SK-N-SH (cell line): ENCODE measurements at regions not wholly inside any gene's neighbourhood (a gene's known extent, or its start where the extent isn't known, plus 50 kb on each side); places are given as distances from the start of the nearest gene placed in this dataset.

Source experiments
- CTCF ChIA-PET: fragments of 300-600, 350-600 bp; formaldehyde crosslinking; extraction: SDS; loops from one replicate; lab custom pipeline; 2021; lab: Yijun Ruan, JAX
- POLR2A ChIA-PET: fragments of 350-600 bp; sonication (Branson Sonifier 250); formaldehyde crosslinking; extraction: SDS; loops from one replicate; lab custom pipeline; 2020; ENCODE audit warnings: antibody characterized with exemption, inconsistent platforms; lab: Yijun Ruan, JAX
- DNase-seq: peaks from one replicate; pipeline ENCODE4 v3.0.0; 2012
- H2AFZ ChIP-seq: fragments of 200-600 bp; sonication (generic); 2 replicates; pipeline ENCODE4 v1.8.1; 2016; ENCODE audit warnings: antibody characterized with exemption, mild to moderate bottlenecking, low read depth
- H3F3A ChIP-seq: fragments of 200-600 bp; sonication (generic); replicated peaks from 2 replicates; pipeline ENCODE3; 2016; ENCODE audit warnings: antibody characterized with exemption, mild to moderate bottlenecking; ENCODE audit not compliant: insufficient read depth
- H3K27ac ChIP-seq, 2 experiments: fragments of 200-500 bp in 1 of 2; fragments of 200-600 bp in 1 of 2; sonication (Bioruptor generic) in 1 of 2; sonication (generic), shearing (Covaris generic) in 1 of 2; 2 replicates each; pipeline versions ENCODE4 v1.5.1 to v1.6.1; 2014 to 2016; ENCODE audit warnings: low read depth in 2 of 2, inconsistent platforms in 1 of 2, low read length in 1 of 2, mild to moderate bottlenecking in 1 of 2, mixed read lengths in 1 of 2
- H3K27me3 ChIP-seq: fragments of 200-600 bp; sonication (generic), shearing (Covaris generic); 2 replicates; pipeline ENCODE4 v1.6.1; 2016; ENCODE audit warnings: mixed run types; ENCODE audit not compliant: insufficient read depth
- H3K36me3 ChIP-seq, 2 experiments: fragments of 200-500 bp in 1 of 2; fragments of 200-600 bp in 1 of 2; sonication (Bioruptor generic) in 1 of 2; sonication (generic) in 1 of 2; replicated peaks in 1 of 2; 2 replicates each; pipeline versions ENCODE3 to v1.5.1; 2014 to 2016; ENCODE audit warnings: low read length in 1 of 2, mild to moderate bottlenecking in 1 of 2; ENCODE audit not compliant: insufficient read depth in 2 of 2, control insufficient read depth in 1 of 2
- H3K4me1 ChIP-seq, 2 experiments: fragments of 200-500 bp in 1 of 2; fragments of 200-600 bp in 1 of 2; sonication (Bioruptor generic) in 1 of 2; sonication (generic), shearing (Covaris generic) in 1 of 2; 2 replicates each; pipeline versions ENCODE4 v1.5.1 to v1.6.1; 2014 to 2016; ENCODE audit warnings: low read depth in 1 of 2, low read length in 1 of 2, mixed run types in 1 of 2; ENCODE audit not compliant: insufficient read depth in 2 of 2, control insufficient read depth in 1 of 2
- H3K4me2 ChIP-seq: fragments of 200-600 bp; sonication (generic), shearing (Covaris generic); 2 replicates; pipeline ENCODE4 v1.6.1; 2017; ENCODE audit warnings: mixed run types
- H3K4me3 ChIP-seq, 2 experiments: fragments of 200-500 bp in 1 of 2; fragments of 200-600 bp in 1 of 2; sonication (Bioruptor generic) in 1 of 2; sonication (generic), shearing (Covaris generic) in 1 of 2; 2 replicates each; pipeline versions ENCODE4 v1.5.1 to v1.8.1; 2014 to 2016; ENCODE audit warnings: low read depth in 2 of 2, inconsistent platforms in 1 of 2, low read length in 1 of 2, mild to moderate bottlenecking in 1 of 2, mixed read lengths in 1 of 2, moderate library complexity in 1 of 2
- H3K79me2 ChIP-seq: fragments of 200-600 bp; sonication (generic); 2 replicates; pipeline ENCODE4 v1.8.1; 2017; ENCODE audit warnings: mild to moderate bottlenecking; ENCODE audit not compliant: insufficient read depth
- H3K9ac ChIP-seq: fragments of 200-600 bp; sonication (generic); 2 replicates; pipeline ENCODE4 v1.6.1; 2017; ENCODE audit warnings: mixed run types
- H3K9me2 ChIP-seq: fragments of 200-600 bp; sonication (generic); 2 replicates; pipeline ENCODE4 v1.6.1; 2017; ENCODE audit warnings: mixed run types
- H3K9me3 ChIP-seq: fragments of 200-600 bp; sonication (generic); 2 replicates; pipeline ENCODE4 v1.6.1; 2017; ENCODE audit warnings: mixed run types, mild to moderate bottlenecking, moderate library complexity
- H4K20me1 ChIP-seq: fragments of 200-600 bp; sonication (generic); 2 replicates; pipeline ENCODE4 v1.6.1; 2017; ENCODE audit warnings: mild to moderate bottlenecking, mixed run types; ENCODE audit not compliant: insufficient read depth
- ELF1 ChIP-seq: IDR thresholded peaks from 2 replicates; pipeline ENCODE4 v1.4.0; 2012
- EZH2phosphoT487 ChIP-seq: fragments of 200-600 bp; sonication (generic); IDR thresholded peaks from 2 replicates; pipeline ENCODE4 v1.6.1; 2017; ENCODE audit warnings: low read depth, mixed run types, mild to moderate bottlenecking, antibody characterized with exemption, moderate library complexity, borderline replicate concordance
- FOXM1 ChIP-seq: IDR thresholded peaks from 2 replicates; pipeline ENCODE4 v1.4.0; 2012; ENCODE audit warnings: low read depth, mild to moderate bottlenecking
- GABPA ChIP-seq: IDR thresholded peaks from 2 replicates; pipeline ENCODE4 v1.4.0; 2012; ENCODE audit warnings: low read depth, mild to moderate bottlenecking
- GATA2 ChIP-seq: sonication (generic); formaldehyde crosslinking; IDR thresholded peaks from 2 replicates; pipeline ENCODE4 v1.5.0; 2020; ENCODE audit warnings: mild to moderate bottlenecking, missing genetic modification reagents
- JUND ChIP-seq: IDR thresholded peaks from 2 replicates; pipeline ENCODE4 v1.4.0; 2012
- MEF2A ChIP-seq: IDR thresholded peaks from 2 replicates; pipeline ENCODE4 v1.4.0; 2012; ENCODE audit warnings: low read depth, borderline replicate concordance
- NRF1 ChIP-seq: IDR thresholded peaks from 2 replicates; pipeline ENCODE4 v1.6.1; 2012; ENCODE audit warnings: low read depth, mild to moderate bottlenecking, low read length
- RCOR1 ChIP-seq: fragments of 150-350 bp; IDR thresholded peaks from 2 replicates; pipeline ENCODE4 v1.6.1; 2017; ENCODE audit warnings: antibody characterized with exemption, low read length
- REST ChIP-seq: IDR thresholded peaks from 2 replicates; pipeline ENCODE4 v1.6.1; 2012; ENCODE audit warnings: mild to moderate bottlenecking, low read depth, low read length, moderate library complexity
- RFX5 ChIP-seq: IDR thresholded peaks from 2 replicates; pipeline ENCODE4 v1.6.1; 2012; ENCODE audit warnings: mild to moderate bottlenecking, improper control_type of control experiment, low read length
- RXRA ChIP-seq: IDR thresholded peaks from 2 replicates; pipeline ENCODE4 v1.4.0; 2012; ENCODE audit warnings: low read depth, mild to moderate bottlenecking, borderline replicate concordance
- SIN3A ChIP-seq: IDR thresholded peaks from 2 replicates; pipeline ENCODE4 v1.6.1; 2012; ENCODE audit warnings: low read depth, mild to moderate bottlenecking, low read length, moderate library complexity, borderline replicate concordance
- TAF1 ChIP-seq: IDR thresholded peaks from 2 replicates; pipeline ENCODE4 v1.6.1; 2012; ENCODE audit warnings: low read depth, mild to moderate bottlenecking, low read length, moderate library complexity, borderline replicate concordance
- TCF12 ChIP-seq: IDR thresholded peaks from 2 replicates; pipeline ENCODE4 v1.4.0; 2012
- TEAD4 ChIP-seq: IDR thresholded peaks from 2 replicates; pipeline ENCODE4 v1.4.0; 2012; ENCODE audit warnings: mild to moderate bottlenecking, borderline replicate concordance; ENCODE audit not compliant: insufficient read depth
- USF1 ChIP-seq: IDR thresholded peaks from 2 replicates; pipeline ENCODE4 v1.4.0; 2012; ENCODE audit warnings: low read depth, borderline replicate concordance
- USF2 ChIP-seq: fragments of 150-350 bp; IDR thresholded peaks from 2 replicates; pipeline ENCODE4 v1.6.1; 2017; ENCODE audit warnings: antibody characterized with exemption, low read length, low read depth, borderline replicate concordance
- YY1 ChIP-seq: IDR thresholded peaks from 2 replicates; pipeline ENCODE4 v1.4.0; 2012; ENCODE audit warnings: low read depth, mild to moderate bottlenecking
- WGBS: methylation state at CpG from one replicate; pipeline ENCODE4 v1.1.6; 2017; ENCODE audit warnings: low lambda C conversion rate; 5-methylcytosine and 5-hydroxymethylcytosine counted together

- TF ChIP-seq USF2 (no peak), REST (no peak), RFX5 (no peak)
Observed at GRCh38 chr6:87766211-87766610, 64.2 kb upstream of the AKIRIN2 start (continued).

- H3K4me2 ChIP-seq, result no peak overlapping the region
- no peak overlapping the region for H3K9ac ChIP-seq
- ChIA-PET CTCF (no interaction called here), POLR2A (no interaction called here)
- H3K27ac ChIP-seq, result no peak overlapping the region
- H4K20me1 ChIP-seq, result no peaks in the 10 kb centered on the region
- TF ChIP-seq SIN3A (no peak), RCOR1 (no peak), EZH2phosphoT487 (no peak), ELF1 (no peak), USF1 (no peak), NRF1 (no peak), TCF12 (no peak), FOXM1 (no peak), TEAD4 (no peak), GABPA (no peak), USF2 (no peak), YY1 (no peak), RXRA (no peak), MEF2A (no peak), GATA2 (no peak), JUND (no peak), TAF1 (no peak)
- H3K4me3 ChIP-seq, result no peak overlapping the region
- no peaks in the 10 kb centered on the region for H3K9me3 ChIP-seq
- H3K9me2 ChIP-seq, result no peaks in the 10 kb centered on the region
- 88% methylated on average over 4 of the region's 4 CpGs for WGBS
- no peak for DNase-seq
- H3K36me3 ChIP-seq, result no peaks in the 10 kb centered on the region
- H3K27me3 ChIP-seq, result no peaks in the 10 kb centered on the region
- no peak overlapping the region for H2AFZ ChIP-seq
- H3K79me2 ChIP-seq, result no peaks in the 10 kb centered on the region
- H3F3A ChIP-seq, result no peaks in the 10 kb centered on the region
- H3K4me1 ChIP-seq, result peaks cover 0 to 2% of the 10 kb centered on the region in 2 experiments; a peak in 1 of 4 replicates
Observed at GRCh38 chr6:87763901-87764300, 61.9 kb upstream of the AKIRIN2 start.
